H9 (cell line): ENCODE measurements at regions not wholly inside any gene's neighbourhood (a gene's known extent, or its start where the extent isn't known, plus 50 kb on each side); places are given as distances from the start of the nearest gene placed in this dataset.

Source experiments
- DNase-seq: peaks from one replicate; pipeline ENCODE4 v3.0.0-alpha.2; 2017
- H2AFZ ChIP-seq: one replicate; pipeline ENCODE4 v1.6.1; 2013; ENCODE audit warnings: mild to moderate bottlenecking, low read length, control low read depth, moderate library complexity
- H2AK5ac ChIP-seq: 2 replicates; pipeline ENCODE4 v1.6.1; 2013; ENCODE audit warnings: low read length, control low read depth, mixed read lengths; ENCODE audit not compliant: insufficient read length
- H2BK120ac ChIP-seq: one replicate; pipeline ENCODE4 v1.6.1; 2013; ENCODE audit warnings: low read depth, mild to moderate bottlenecking, low read length, control low read depth, inconsistent platforms; ENCODE audit not compliant: poor library complexity, severe bottlenecking
- H2BK12ac ChIP-seq: 2 replicates; pipeline ENCODE4 v1.6.1; 2013; ENCODE audit warnings: low read length, control low read depth, mixed read lengths, low read depth; ENCODE audit not compliant: insufficient read length
- H2BK15ac ChIP-seq: 2 replicates; pipeline ENCODE4 v1.6.1; 2013; ENCODE audit warnings: low read depth, low read length, control low read depth
- H2BK20ac ChIP-seq: one replicate; pipeline ENCODE4 v1.6.1; 2013; ENCODE audit warnings: low read depth, mild to moderate bottlenecking, low read length, control low read depth, inconsistent platforms; ENCODE audit not compliant: poor library complexity, severe bottlenecking
- H2BK5ac ChIP-seq: 2 replicates; pipeline ENCODE4 v1.6.1; 2013; ENCODE audit warnings: low read length, control low read depth, mixed read lengths; ENCODE audit not compliant: insufficient read length
- H3K14ac ChIP-seq: 2 replicates; pipeline ENCODE4 v1.6.1; 2013; ENCODE audit warnings: low read length, control low read depth; ENCODE audit not compliant: insufficient read depth
- H3K18ac ChIP-seq: 2 replicates; pipeline ENCODE4 v1.6.1; 2013; ENCODE audit warnings: low read depth, mild to moderate bottlenecking, mixed read lengths, low read length, control low read depth; ENCODE audit not compliant: insufficient read length
- H3K23ac ChIP-seq: 2 replicates; pipeline ENCODE4 v1.6.1; 2013; ENCODE audit warnings: low read length, control low read depth, mixed read lengths, low read depth; ENCODE audit not compliant: insufficient read length
- H3K23me2 ChIP-seq: 2 replicates; pipeline ENCODE4 v1.6.1; 2013; ENCODE audit warnings: low read depth, mild to moderate bottlenecking, mixed read lengths, low read length, control low read depth; ENCODE audit not compliant: insufficient read length, poor library complexity, severe bottlenecking
- H3K27ac ChIP-seq: 2 replicates; pipeline ENCODE4 v1.5.1; 2013; ENCODE audit warnings: low read length, control low read depth, mixed read lengths, low read depth; ENCODE audit not compliant: insufficient read length
- H3K27me3 ChIP-seq: 2 replicates; pipeline ENCODE4 v1.6.1; 2013; ENCODE audit warnings: low read length, control low read depth, inconsistent platforms; ENCODE audit not compliant: insufficient read depth
- H3K4ac ChIP-seq: 2 replicates; pipeline ENCODE4 v1.6.1; 2013; ENCODE audit warnings: low read depth, mild to moderate bottlenecking, control low read depth, inconsistent platforms, low read length, moderate library complexity
- H3K4me1 ChIP-seq: 2 replicates; pipeline ENCODE4 v1.6.1; 2013; ENCODE audit warnings: low read length, control low read depth, inconsistent platforms; ENCODE audit not compliant: insufficient read depth
- H3K4me2 ChIP-seq: 2 replicates; pipeline ENCODE4 v1.6.1; 2013; ENCODE audit warnings: low read length, control low read depth, mixed read lengths; ENCODE audit not compliant: insufficient read length, insufficient read depth
- H3K56ac ChIP-seq: 2 replicates; pipeline ENCODE4 v1.6.1; 2013; ENCODE audit warnings: low read depth, mild to moderate bottlenecking, mixed read lengths, low read length, control low read depth; ENCODE audit not compliant: insufficient read length
- H3K79me1 ChIP-seq: 2 replicates; pipeline ENCODE4 v1.6.1; 2013; ENCODE audit warnings: low read depth, mild to moderate bottlenecking, moderate library complexity, low read length, control low read depth, inconsistent platforms; ENCODE audit not compliant: insufficient read depth, poor library complexity, severe bottlenecking
- H3K79me2 ChIP-seq: 2 replicates; pipeline ENCODE4 v1.6.1; 2013; ENCODE audit warnings: low read length, control low read depth, inconsistent platforms; ENCODE audit not compliant: insufficient read depth
- H3K9ac ChIP-seq: 2 replicates; pipeline ENCODE4 v1.6.1; 2013; ENCODE audit warnings: low read length, control low read depth, mixed read lengths; ENCODE audit not compliant: insufficient read length; ENCODE audit errors: extremely low read depth
- H3K9me3 ChIP-seq: one replicate; pipeline ENCODE4 v1.6.1; 2013; ENCODE audit warnings: low read depth, low read length, inconsistent platforms; ENCODE audit not compliant: control insufficient read depth
- H3T11ph ChIP-seq: one replicate; pipeline ENCODE4 v1.6.1; 2013; ENCODE audit warnings: mild to moderate bottlenecking, low read length, control low read depth, inconsistent platforms
- H4K20me1 ChIP-seq: one replicate; pipeline ENCODE4 v1.6.1; 2013; ENCODE audit not compliant: control insufficient read depth, insufficient read length, insufficient read depth
- H4K5ac ChIP-seq: 2 replicates; pipeline ENCODE4 v1.6.1; 2013; ENCODE audit warnings: low read depth, mild to moderate bottlenecking, mixed read lengths, low read length, control low read depth; ENCODE audit not compliant: insufficient read length
- H4K8ac ChIP-seq: replicated peaks from 2 replicates; pipeline ENCODE4 v1.6.1; 2013; ENCODE audit warnings: low read length, control low read depth, mixed read lengths, low read depth; ENCODE audit not compliant: insufficient read length
- H4K91ac ChIP-seq: 2 replicates; pipeline ENCODE4 v1.6.1; 2013; ENCODE audit warnings: low read depth, mild to moderate bottlenecking, moderate library complexity, mixed read lengths, low read length, control low read depth; ENCODE audit not compliant: insufficient read length
- H3K27ac Mint-ChIP-seq, 3 experiments: 2 replicates in 2 of 3; 3 replicates in 1 of 3; pipeline ENCODE4 v1.8.0; 2020 to 2021; ENCODE audit warnings: mixed read lengths in 3 of 3, mild to moderate bottlenecking in 1 of 3, moderate library complexity in 1 of 3
- H3K27me3 Mint-ChIP-seq: 2 replicates; pipeline ENCODE4 v1.8.0; 2021; ENCODE audit warnings: low read depth, mild to moderate bottlenecking, moderate library complexity, mixed read lengths
- H3K36me3 Mint-ChIP-seq, 3 experiments: 2 replicates in 2 of 3; 3 replicates in 1 of 3; pipeline ENCODE4 v1.8.0; 2020 to 2021; ENCODE audit warnings: low read depth in 3 of 3, mixed read lengths in 3 of 3; ENCODE audit not compliant: insufficient read depth in 1 of 3
- H3K4me1 Mint-ChIP-seq, 2 experiments: 2 replicates each; pipeline ENCODE4 v1.8.0; 2020; ENCODE audit warnings: mixed read lengths in 2 of 2
- H3K4me3 Mint-ChIP-seq, 2 experiments: 2 replicates in 1 of 2; 3 replicates in 1 of 2; pipeline ENCODE4 v1.8.0; 2020 to 2021; ENCODE audit warnings: mild to moderate bottlenecking in 2 of 2, mixed read lengths in 2 of 2, moderate library complexity in 1 of 2
- H3K9me3 Mint-ChIP-seq, 2 experiments: 2 replicates in 1 of 2; 3 replicates in 1 of 2; pipeline ENCODE4 v1.8.0; 2020; ENCODE audit warnings: mild to moderate bottlenecking in 2 of 2, mixed read lengths in 2 of 2, moderate library complexity in 1 of 2
- CTCF ChIP-seq: fragments of 200-600 bp; sonication (generic); conservative IDR thresholded peaks from 3 replicates; pipeline ENCODE4 v1.8.0; 2021; ENCODE audit warnings: antibody characterized with exemption, mild to moderate bottlenecking
- WGBS: extraction: QIAGEN DNeasy Blood & Tissue Kit; methylation state at CpG from one replicate; pipeline ENCODE4 v1.1.7; 2013; ENCODE audit warnings: missing lambda C conversion rate, low lambda C conversion rate, mixed read lengths; ENCODE audit not compliant: insufficient read length; ENCODE audit errors: extremely low coverage; 5-methylcytosine and 5-hydroxymethylcytosine counted together

GRCh38 chr18:72089432-72089831, 454.7 kb downstream of the CBLN2 start:
- H3K4ac ChIP-seq = no peak overlapping the region
- H3K9me3 ChIP-seq = no peaks in the 10 kb centered on the region
- no peak overlapping the region for H4K5ac ChIP-seq
- H3K18ac ChIP-seq = no peak overlapping the region
- H3K23me2 ChIP-seq = no peaks in the 10 kb centered on the region
- no peak overlapping the region for H4K91ac ChIP-seq
- H3K27me3 ChIP-seq = no peaks in the 10 kb centered on the region
- no peak overlapping the region for H3K9ac ChIP-seq
- Mint-ChIP-seq H3K27me3 (peaks cover 15% of the 10 kb centered on the region), H3K27ac (no peak overlapping the region; a peak in 1 of 7 replicates), H3K36me3 (no peaks in the 10 kb centered on the region), H3K4me1 (peaks cover 24% of the 10 kb centered on the region in 2 experiments), H3K4me3 (no peak overlapping the region), H3K9me3 (no peaks in the 10 kb centered on the region)
- no peak overlapping the region for H2AFZ ChIP-seq
- H2BK12ac ChIP-seq = no peak overlapping the region
- no peak for DNase-seq
- H2BK20ac ChIP-seq = no peak overlapping the region
- H3K23ac ChIP-seq = no peak overlapping the region
- H4K8ac ChIP-seq = no peak overlapping the region
- no peak overlapping the region for H3T11ph ChIP-seq
- H2BK15ac ChIP-seq = no peak overlapping the region
- peaks cover 3% of the 10 kb centered on the region; the same call in 1 of the 2 replicates for H3K4me1 ChIP-seq
- H3K27ac ChIP-seq = no peak overlapping the region
- no peak overlapping the region for H3K4me2 ChIP-seq
- H3K79me2 ChIP-seq = no peaks in the 10 kb centered on the region
- H2AK5ac ChIP-seq = no peak overlapping the region
- H3K56ac ChIP-seq = no peak overlapping the region
- H3K14ac ChIP-seq = no peak overlapping the region
- no peaks in the 10 kb centered on the region for H4K20me1 ChIP-seq
- no peak for TF ChIP-seq CTCF
- no peak overlapping the region for H2BK120ac ChIP-seq
- no peaks in the 10 kb centered on the region for H3K79me1 ChIP-seq
- no CpG with 5 or more reads among the region's 3 CpGs for WGBS
- no peak overlapping the region for H2BK5ac ChIP-seq
